Esophagus muscularis mucosa (tissue), 3 donors: ENCODE measurements at regions not wholly inside any gene's neighbourhood (a gene's known extent, or its start where the extent isn't known, plus 50 kb on each side); places are given as distances from the start of the nearest gene placed in this dataset.

Source experiments
- POLR2A ChIP-seq: fragments of 450-650 bp; IDR thresholded peaks from one replicate; pipeline ENCODE4 v1.6.1; 2017; ENCODE audit warnings: antibody characterized with exemption, moderate library complexity, mild to moderate bottlenecking, low read depth
- TF ChIP-seq, protein P1 (sequence below), 3 experiments: fragments of 200-600 bp in 2 of 3; fragments of 450-650 bp in 1 of 3; sonication (generic) in 2 of 3; IDR thresholded peaks; one replicate each; pipeline ENCODE4 v1.5.1; 2017 to 2019; ENCODE audit warnings: antibody characterized with exemption in 3 of 3, mild to moderate bottlenecking in 2 of 3, moderate library complexity in 1 of 3

DNA sequence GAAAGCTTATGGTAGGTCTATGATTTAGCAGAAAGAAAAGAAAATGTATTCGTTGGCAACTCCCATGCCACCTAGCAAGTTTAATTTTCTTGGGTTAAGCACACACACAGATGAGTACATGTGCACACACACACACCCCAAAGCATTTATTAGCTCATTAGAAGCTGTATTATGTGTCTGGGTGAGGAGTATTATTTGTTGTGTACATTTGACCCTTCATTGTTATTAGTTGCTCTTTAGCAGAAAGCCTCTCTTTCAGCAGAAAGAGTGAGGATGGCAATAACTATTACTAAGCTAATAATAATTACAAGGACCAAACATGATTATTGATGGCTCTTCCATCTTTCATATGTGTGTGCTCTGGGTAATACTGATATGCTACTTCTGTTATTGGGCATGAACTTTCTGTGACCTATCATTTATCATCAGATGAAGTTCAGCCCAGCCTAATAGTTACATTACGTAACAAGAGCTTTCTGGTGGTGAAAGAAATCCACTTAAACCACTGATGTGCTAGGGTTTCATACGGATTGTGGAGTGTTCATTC lies 177.4 kb upstream of the OBI1 start:
- TF ChIP-seq, protein P1, sequence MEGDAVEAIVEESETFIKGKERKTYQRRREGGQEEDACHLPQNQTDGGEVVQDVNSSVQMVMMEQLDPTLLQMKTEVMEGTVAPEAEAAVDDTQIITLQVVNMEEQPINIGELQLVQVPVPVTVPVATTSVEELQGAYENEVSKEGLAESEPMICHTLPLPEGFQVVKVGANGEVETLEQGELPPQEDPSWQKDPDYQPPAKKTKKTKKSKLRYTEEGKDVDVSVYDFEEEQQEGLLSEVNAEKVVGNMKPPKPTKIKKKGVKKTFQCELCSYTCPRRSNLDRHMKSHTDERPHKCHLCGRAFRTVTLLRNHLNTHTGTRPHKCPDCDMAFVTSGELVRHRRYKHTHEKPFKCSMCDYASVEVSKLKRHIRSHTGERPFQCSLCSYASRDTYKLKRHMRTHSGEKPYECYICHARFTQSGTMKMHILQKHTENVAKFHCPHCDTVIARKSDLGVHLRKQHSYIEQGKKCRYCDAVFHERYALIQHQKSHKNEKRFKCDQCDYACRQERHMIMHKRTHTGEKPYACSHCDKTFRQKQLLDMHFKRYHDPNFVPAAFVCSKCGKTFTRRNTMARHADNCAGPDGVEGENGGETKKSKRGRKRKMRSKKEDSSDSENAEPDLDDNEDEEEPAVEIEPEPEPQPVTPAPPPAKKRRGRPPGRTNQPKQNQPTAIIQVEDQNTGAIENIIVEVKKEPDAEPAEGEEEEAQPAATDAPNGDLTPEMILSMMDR (IDR thresholded peaks at IDR 0.05): no peak
- no peak for TF ChIP-seq POLR2A
